IPS-15b (cell line): ENCODE measurements at regions not wholly inside any gene's neighbourhood (a gene's known extent, or its start where the extent isn't known, plus 50 kb on each side); places are given as distances from the start of the nearest gene placed in this dataset.

Experiments used
- H3K27me3 ChIP-seq: one replicate; pipeline ENCODE4 v1.6.1; 2013; ENCODE audit warnings: low read length; ENCODE audit not compliant: control insufficient read depth, insufficient read depth
- H3K36me3 ChIP-seq: one replicate; pipeline ENCODE4 v1.6.1; 2013; ENCODE audit warnings: low read length; ENCODE audit not compliant: control insufficient read depth, insufficient read depth
- H3K4me1 ChIP-seq: one replicate; pipeline ENCODE4 v1.6.1; 2013; ENCODE audit warnings: mild to moderate bottlenecking, low read length; ENCODE audit not compliant: control insufficient read depth, insufficient read depth
- H3K4me3 ChIP-seq: one replicate; pipeline ENCODE4 v1.5.1; 2013; ENCODE audit warnings: low read depth, low read length
- H3K9ac ChIP-seq: one replicate; pipeline ENCODE4 v1.6.1; 2013; ENCODE audit warnings: low read depth, mild to moderate bottlenecking, low read length
- H3K9me3 ChIP-seq: one replicate; pipeline ENCODE4 v1.6.1; 2013; ENCODE audit warnings: mild to moderate bottlenecking, low read length; ENCODE audit not compliant: control insufficient read depth, insufficient read depth

GRCh38 chr2:39593439-39594393, 72.0 kb upstream of the TMEM178A start:
- Histone ChIP-seq H3K27me3 (no peaks in the 10 kb centered on the region), H3K4me1 (no peaks in the 10 kb centered on the region), H3K36me3 (no peaks in the 10 kb centered on the region), H3K4me3 (no peak overlapping the region), H3K9me3 (no peaks in the 10 kb centered on the region), H3K9ac (no peak overlapping the region)

GRCh38 chr2:39595116-39595515, 70.6 kb upstream of the TMEM178A start:
- H3K27me3 ChIP-seq, result no peaks in the 10 kb centered on the region
- no peak overlapping the region for H3K9ac ChIP-seq
- no peaks in the 10 kb centered on the region for H3K9me3 ChIP-seq
- H3K4me1 ChIP-seq, result no peaks in the 10 kb centered on the region
- H3K4me3 ChIP-seq, result no peak overlapping the region
- H3K36me3 ChIP-seq, result no peaks in the 10 kb centered on the region

GRCh38 chr2:39597314-39597713, 68.4 kb upstream of the TMEM178A start:
- Histone ChIP-seq H3K27me3 (no peaks in the 10 kb centered on the region), H3K9ac (no peak overlapping the region), H3K36me3 (no peaks in the 10 kb centered on the region), H3K9me3 (no peaks in the 10 kb centered on the region), H3K4me1 (no peaks in the 10 kb centered on the region), H3K4me3 (no peak overlapping the region)

GRCh38 chr2:39602616-39603015, 63.1 kb upstream of the TMEM178A start:
- no peaks in the 10 kb centered on the region for H3K4me1 ChIP-seq

GRCh38 chr2:39603436-39603835, 62.3 kb upstream of the TMEM178A start:
- Histone ChIP-seq H3K36me3 (no peaks in the 10 kb centered on the region), H3K9me3 (no peaks in the 10 kb centered on the region), H3K27me3 (no peaks in the 10 kb centered on the region), H3K4me3 (no peak overlapping the region), H3K4me1 (no peaks in the 10 kb centered on the region), H3K9ac (no peak overlapping the region)

More at GRCh38 chr2:39602616-39603015, 63.1 kb upstream of the TMEM178A start:
- H3K27me3 ChIP-seq, result no peaks in the 10 kb centered on the region
- no peak overlapping the region for H3K4me3 ChIP-seq
- no peak overlapping the region for H3K9ac ChIP-seq
- H3K36me3 ChIP-seq, result no peaks in the 10 kb centered on the region
- H3K9me3 ChIP-seq, result no peaks in the 10 kb centered on the region

- no peak overlapping the region for H3K9ac ChIP-seq
- H3K27me3 ChIP-seq, result no peaks in the 10 kb centered on the region
- no peak overlapping the region for H3K4me3 ChIP-seq
- H3K4me1 ChIP-seq, result no peaks in the 10 kb centered on the region
- no peaks in the 10 kb centered on the region for H3K36me3 ChIP-seq
- no peaks in the 10 kb centered on the region for H3K9me3 ChIP-seq
Observed at GRCh38 chr2:39604866-39605265, 60.9 kb upstream of the TMEM178A start.

- Histone ChIP-seq H3K4me1 (no peaks in the 10 kb centered on the region), H3K27me3 (no peaks in the 10 kb centered on the region), H3K9me3 (no peaks in the 10 kb centered on the region), H3K4me3 (no peak overlapping the region), H3K36me3 (no peaks in the 10 kb centered on the region), H3K9ac (no peak overlapping the region)
Observed at GRCh38 chr2:39606585-39606984, 59.1 kb upstream of the TMEM178A start.

- Histone ChIP-seq H3K27me3 (no peaks in the 10 kb centered on the region), H3K9me3 (no peaks in the 10 kb centered on the region), H3K4me1 (no peaks in the 10 kb centered on the region), H3K36me3 (no peaks in the 10 kb centered on the region), H3K4me3 (no peak overlapping the region), H3K9ac (no peak overlapping the region)
Observed at GRCh38 chr2:39607538-39608262, 58.0 kb upstream of the TMEM178A start.

- no peak overlapping the region for H3K4me3 ChIP-seq
- H3K27me3 ChIP-seq, result no peaks in the 10 kb centered on the region
- H3K4me1 ChIP-seq, result no peaks in the 10 kb centered on the region
- no peaks in the 10 kb centered on the region for H3K36me3 ChIP-seq
- H3K9me3 ChIP-seq, result no peaks in the 10 kb centered on the region
- no peak overlapping the region for H3K9ac ChIP-seq
Observed at GRCh38 chr2:39608263-39608575, 57.5 kb upstream of the TMEM178A start.

- H3K36me3 ChIP-seq, result no peaks in the 10 kb centered on the region
- no peak overlapping the region for H3K9ac ChIP-seq
- no peaks in the 10 kb centered on the region for H3K9me3 ChIP-seq
- H3K27me3 ChIP-seq, result no peaks in the 10 kb centered on the region
- no peak overlapping the region for H3K4me3 ChIP-seq
- H3K4me1 ChIP-seq, result no peaks in the 10 kb centered on the region
Observed at GRCh38 chr2:39608686-39609441, 56.9 kb upstream of the TMEM178A start.

GRCh38 chr2:39609917-39610316, 55.8 kb upstream of the TMEM178A start:
- H3K4me3 ChIP-seq, result no peak overlapping the region
- no peaks in the 10 kb centered on the region for H3K27me3 ChIP-seq

More at GRCh38 chr2:39609917-39610316, 55.8 kb upstream of the TMEM178A start:
- Histone ChIP-seq H3K4me1 (no peaks in the 10 kb centered on the region), H3K9me3 (no peaks in the 10 kb centered on the region), H3K9ac (no peak overlapping the region), H3K36me3 (no peaks in the 10 kb centered on the region)
